Cardiac muscle cell (in vitro differentiated cells and primary cell): ENCODE measurements at regions not wholly inside any gene's neighbourhood (a gene's known extent, or its start where the extent isn't known, plus 50 kb on each side); places are given as distances from the start of the nearest gene placed in this dataset.

Experiments used
- DNase-seq, 2 donors: peaks; one replicate each; pipeline versions ENCODE4 v3.0.0 to v3.0.0-alpha.2; 2010 to 2017; ENCODE audit warnings: low read depth in 1 of 2, low spot score in 1 of 2
- H3K27ac ChIP-seq: fragments of 200-600 bp; sonication (generic); 2 replicates; pipeline ENCODE4 v1.5.1; 2016
- H3K27me3 ChIP-seq: fragments of 200-600 bp; sonication (generic); 2 replicates; pipeline ENCODE4 v1.6.0; 2016; ENCODE audit warnings: control low read depth
- H3K36me3 ChIP-seq: fragments of 200-600 bp; sonication (generic); 2 replicates; pipeline ENCODE4 v1.5.1; 2016; ENCODE audit warnings: control low read depth
- H3K4me1 ChIP-seq: fragments of 200-600 bp; sonication (generic); 2 replicates; pipeline ENCODE4 v1.8.1; 2017; ENCODE audit warnings: low read depth, mild to moderate bottlenecking, mixed run types
- H3K4me3 ChIP-seq: fragments of 200-600 bp; sonication (generic); 2 replicates; pipeline ENCODE4 v1.5.1; 2016; ENCODE audit warnings: mild to moderate bottlenecking
- H3K9me3 ChIP-seq: fragments of 200-600 bp; sonication (generic); 2 replicates; pipeline ENCODE4 v1.5.1; 2017; ENCODE audit warnings: low read depth, mild to moderate bottlenecking, control low read depth
- TF ChIP-seq, protein P1 (sequence below): IDR thresholded peaks from 2 replicates; pipeline ENCODE4 v1.5.1; 2012; ENCODE audit warnings: low read depth, mild to moderate bottlenecking, low read length

DNA sequence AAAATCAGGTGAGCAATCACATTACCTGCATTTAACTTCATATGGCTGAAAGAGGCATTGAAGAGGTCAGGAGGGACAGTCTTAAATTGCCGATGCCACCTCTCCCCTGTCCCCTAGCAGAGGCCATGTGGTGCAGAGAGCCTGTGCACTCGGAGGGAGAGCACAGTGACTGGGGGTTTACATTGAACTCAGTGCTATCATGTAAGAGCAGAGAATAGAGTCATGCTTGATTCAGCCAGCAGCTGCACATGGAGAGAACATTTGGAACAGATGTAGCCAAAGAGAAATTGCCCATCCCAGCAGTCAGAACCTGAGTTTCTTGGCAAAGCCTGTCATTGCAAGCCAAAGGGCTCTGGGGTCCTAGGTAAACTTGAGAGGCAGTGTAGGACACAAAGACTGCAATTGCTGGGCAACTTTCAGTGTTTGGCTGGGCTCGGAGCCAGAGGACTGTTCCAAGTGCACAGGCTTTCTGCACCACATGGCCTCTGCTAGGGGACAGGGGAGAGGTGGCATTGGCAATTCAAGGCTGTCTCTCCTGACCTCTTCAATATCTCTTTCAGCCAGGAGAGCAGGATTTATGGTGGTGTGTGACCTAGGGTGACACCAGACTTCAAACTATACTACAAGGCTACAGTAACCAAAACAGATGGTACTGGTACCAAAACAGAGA, 267.1 kb downstream of the REEP3 start:
- no peak for DNase-seq
- Histone ChIP-seq H3K36me3 (no peaks in the 10 kb centered on the region), H3K4me3 (no peak overlapping the region), H3K4me1 (no peaks in the 10 kb centered on the region), H3K27ac (no peak overlapping the region), H3K27me3 (no peaks in the 10 kb centered on the region), H3K9me3 (no peaks in the 10 kb centered on the region)
- TF ChIP-seq, protein P1, sequence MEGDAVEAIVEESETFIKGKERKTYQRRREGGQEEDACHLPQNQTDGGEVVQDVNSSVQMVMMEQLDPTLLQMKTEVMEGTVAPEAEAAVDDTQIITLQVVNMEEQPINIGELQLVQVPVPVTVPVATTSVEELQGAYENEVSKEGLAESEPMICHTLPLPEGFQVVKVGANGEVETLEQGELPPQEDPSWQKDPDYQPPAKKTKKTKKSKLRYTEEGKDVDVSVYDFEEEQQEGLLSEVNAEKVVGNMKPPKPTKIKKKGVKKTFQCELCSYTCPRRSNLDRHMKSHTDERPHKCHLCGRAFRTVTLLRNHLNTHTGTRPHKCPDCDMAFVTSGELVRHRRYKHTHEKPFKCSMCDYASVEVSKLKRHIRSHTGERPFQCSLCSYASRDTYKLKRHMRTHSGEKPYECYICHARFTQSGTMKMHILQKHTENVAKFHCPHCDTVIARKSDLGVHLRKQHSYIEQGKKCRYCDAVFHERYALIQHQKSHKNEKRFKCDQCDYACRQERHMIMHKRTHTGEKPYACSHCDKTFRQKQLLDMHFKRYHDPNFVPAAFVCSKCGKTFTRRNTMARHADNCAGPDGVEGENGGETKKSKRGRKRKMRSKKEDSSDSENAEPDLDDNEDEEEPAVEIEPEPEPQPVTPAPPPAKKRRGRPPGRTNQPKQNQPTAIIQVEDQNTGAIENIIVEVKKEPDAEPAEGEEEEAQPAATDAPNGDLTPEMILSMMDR, result no peak

DNA sequence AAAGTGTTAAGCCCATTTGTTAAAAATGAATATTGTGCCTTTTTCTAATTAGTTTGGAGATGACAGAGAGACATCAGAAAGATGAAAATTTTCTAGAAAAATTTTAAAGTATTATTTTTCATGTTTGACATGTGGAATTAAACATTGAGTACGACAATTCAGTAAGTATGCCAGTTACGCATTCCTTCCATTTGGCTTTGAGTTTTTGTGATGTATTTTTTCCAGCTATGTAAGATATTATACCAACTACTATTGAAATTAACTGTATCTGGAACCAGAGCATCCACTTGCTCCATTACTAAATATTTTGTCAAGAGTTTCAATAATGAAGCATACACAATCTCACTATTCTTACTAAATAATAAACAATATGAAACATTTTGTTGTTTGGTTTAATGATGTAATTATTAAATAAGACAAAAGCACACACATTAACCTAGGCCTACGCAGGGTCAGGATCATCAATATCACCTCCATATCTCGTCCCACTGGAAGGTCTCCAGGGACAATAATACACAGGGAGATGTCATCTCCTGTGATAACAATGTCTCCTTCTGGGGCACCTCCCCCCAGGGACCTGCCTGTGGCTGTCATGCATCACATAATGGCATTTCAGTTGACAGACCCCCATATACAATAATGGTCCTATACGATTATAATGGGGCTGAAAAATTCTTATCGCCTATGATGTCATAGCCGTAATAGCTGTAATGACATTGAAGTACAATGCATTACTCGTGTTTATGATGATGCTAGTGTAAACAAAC, 274.1 kb downstream of the REEP3 start:
- Histone ChIP-seq H3K9me3 (no peaks in the 10 kb centered on the region), H3K4me3 (no peak overlapping the region), H3K27me3 (no peaks in the 10 kb centered on the region), H3K27ac (no peak overlapping the region), H3K36me3 (no peaks in the 10 kb centered on the region), H3K4me1 (peaks cover 6% of the 10 kb centered on the region)
- TF ChIP-seq, protein P1, result no peak
- DNase-seq, result no peak

GRCh38 chr10:63798599-63799498, 277.6 kb downstream of the REEP3 start:
- no peaks in the 10 kb centered on the region for H3K36me3 ChIP-seq
- H3K27ac ChIP-seq, result no peak overlapping the region
- DNase-seq, result peak in 1 of 2 donors; percentile 93
- H3K9me3 ChIP-seq, result no peaks in the 10 kb centered on the region
- TF ChIP-seq, protein P1, result no peak
- H3K27me3 ChIP-seq, result no peaks in the 10 kb centered on the region
- H3K4me3 ChIP-seq, result no peak overlapping the region
- peaks cover 6% of the 10 kb centered on the region for H3K4me1 ChIP-seq

DNA sequence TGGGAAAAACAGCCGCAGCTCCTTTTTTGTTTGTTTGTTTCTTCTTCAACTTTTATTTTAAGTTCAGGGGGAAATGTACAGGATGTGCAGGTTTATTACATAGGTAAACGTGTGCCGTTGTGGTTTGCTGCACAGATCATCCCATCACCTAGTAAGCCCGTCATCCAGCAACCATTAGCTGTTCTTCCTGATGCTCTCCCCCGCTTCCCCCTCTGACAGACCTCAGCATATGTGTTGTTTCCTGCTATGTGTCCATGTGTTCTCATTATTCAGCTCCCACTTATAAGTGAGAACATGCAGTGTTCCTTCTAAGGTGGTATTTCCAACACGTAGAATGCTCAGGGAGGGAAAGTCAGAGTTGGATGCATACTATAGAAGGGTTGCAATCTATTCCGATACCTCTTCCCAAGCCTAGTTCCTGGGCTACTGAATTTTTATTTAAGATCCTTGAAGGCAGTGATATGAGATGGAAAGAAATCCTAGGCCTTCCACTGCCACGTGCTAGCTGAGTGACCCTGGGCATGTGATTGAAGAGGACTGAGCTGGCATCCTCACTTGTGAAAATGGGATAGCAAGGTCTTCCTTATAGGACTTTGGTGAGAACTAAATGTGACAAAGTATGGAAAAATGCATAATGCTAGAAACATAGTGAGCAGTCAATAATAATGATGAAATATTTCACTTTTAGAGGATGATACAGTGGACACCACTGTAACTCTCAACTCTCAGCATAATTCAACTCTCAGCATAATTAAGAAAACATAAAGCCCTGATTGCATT, 278.5 kb downstream of the REEP3 start:
- Histone ChIP-seq H3K36me3 (no peaks in the 10 kb centered on the region), H3K27me3 (no peaks in the 10 kb centered on the region), H3K9me3 (no peaks in the 10 kb centered on the region), H3K27ac (no peak overlapping the region), H3K4me1 (peaks cover 6% of the 10 kb centered on the region), H3K4me3 (no peak overlapping the region)
- DNase-seq, result no peak
- TF ChIP-seq, protein P1, result no peak

DNA sequence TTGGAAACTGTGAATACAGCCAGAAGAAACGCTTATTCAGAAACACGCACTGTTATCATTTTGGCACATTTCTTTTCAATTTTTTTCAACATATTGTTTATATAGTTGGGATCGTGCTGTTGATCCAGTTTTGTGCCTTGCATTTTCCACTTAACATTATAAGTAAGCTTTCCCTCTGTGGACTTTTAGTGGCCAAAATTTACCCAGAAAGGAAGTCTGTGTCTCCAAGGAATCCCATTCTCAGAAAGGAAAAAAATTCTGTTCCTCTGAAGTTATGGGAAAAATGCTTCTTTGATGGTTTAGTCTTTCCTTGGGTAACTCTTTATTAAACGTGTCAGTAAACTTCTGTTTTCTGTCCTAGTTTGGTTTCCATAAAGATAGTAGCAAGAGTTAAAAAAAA, 280.0 kb downstream of the REEP3 start:
- H3K36me3 ChIP-seq, result no peaks in the 10 kb centered on the region
- H3K27ac ChIP-seq, result no peak overlapping the region
- TF ChIP-seq, protein P1, result no peak
- DNase-seq, result peak in 1 of 2 donors; percentile 12
- H3K9me3 ChIP-seq, result no peaks in the 10 kb centered on the region
- peaks cover 6% of the 10 kb centered on the region for H3K4me1 ChIP-seq
- H3K27me3 ChIP-seq, result no peaks in the 10 kb centered on the region
- no peak overlapping the region for H3K4me3 ChIP-seq
